Mesenchymal stem cell (in vitro differentiated cells and primary cell): ENCODE measurements at regions not wholly inside any gene's neighbourhood (a gene's known extent, or its start where the extent isn't known, plus 50 kb on each side); places are given as distances from the start of the nearest gene placed in this dataset.

Experiments used
- DNase-seq: peaks from one replicate; pipeline ENCODE4 v3.0.0-alpha.2; 2013
- H2AFZ ChIP-seq: one replicate; pipeline ENCODE4 v1.6.1; 2013; ENCODE audit warnings: low read depth, mild to moderate bottlenecking, control low read depth, inconsistent platforms, low read length, moderate library complexity
- H2AK5ac ChIP-seq: 2 replicates; pipeline ENCODE4 v1.6.1; 2013; ENCODE audit warnings: low read length, moderate library complexity, mild to moderate bottlenecking, inconsistent platforms; ENCODE audit not compliant: severe bottlenecking
- H2BK120ac ChIP-seq: one replicate; pipeline ENCODE4 v1.6.1; 2013; ENCODE audit warnings: low read depth, mild to moderate bottlenecking, inconsistent platforms, low read length, moderate library complexity
- H2BK12ac ChIP-seq, 2 experiments: one replicate each; pipeline ENCODE4 v1.6.1; 2013; ENCODE audit warnings: inconsistent platforms in 2 of 2, low read length in 2 of 2, mild to moderate bottlenecking in 2 of 2, moderate library complexity in 2 of 2, control low read depth in 1 of 2
- H2BK15ac ChIP-seq: one replicate; pipeline ENCODE4 v1.6.1; 2013; ENCODE audit warnings: mild to moderate bottlenecking, low read depth, inconsistent platforms; ENCODE audit not compliant: poor library complexity, severe bottlenecking
- H2BK5ac ChIP-seq: 2 replicates; pipeline ENCODE4 v1.6.1; 2013; ENCODE audit warnings: low read depth, mild to moderate bottlenecking, low read length, control low read depth, inconsistent platforms; ENCODE audit not compliant: poor library complexity, severe bottlenecking
- H3K14ac ChIP-seq, 2 experiments: one replicate each; pipeline ENCODE4 v1.6.1; 2013; ENCODE audit warnings: inconsistent platforms in 2 of 2, low read length in 2 of 2, control low read depth in 1 of 2, mild to moderate bottlenecking in 1 of 2, moderate library complexity in 1 of 2
- H3K18ac ChIP-seq, 2 experiments: one replicate each; pipeline ENCODE4 v1.6.1; 2013; ENCODE audit warnings: inconsistent platforms in 2 of 2, low read length in 2 of 2, control low read depth in 1 of 2, low read depth in 1 of 2, mild to moderate bottlenecking in 1 of 2
- H3K23ac ChIP-seq, 2 experiments: one replicate each; pipeline ENCODE4 v1.6.1; 2013; ENCODE audit warnings: inconsistent platforms in 2 of 2, low read length in 2 of 2, mild to moderate bottlenecking in 2 of 2, moderate library complexity in 2 of 2, control low read depth in 1 of 2
- H3K27ac ChIP-seq: 2 replicates; pipeline ENCODE4 v1.5.1; 2013; ENCODE audit warnings: mild to moderate bottlenecking, moderate library complexity, low read length, control low read depth, inconsistent platforms; ENCODE audit not compliant: poor library complexity, severe bottlenecking
- H3K27me3 ChIP-seq, 2 experiments: 2 replicates each; pipeline versions ENCODE4 v1.6.1 to v1.7.0; 2013; ENCODE audit warnings: low read length in 2 of 2, mild to moderate bottlenecking in 2 of 2, moderate library complexity in 2 of 2, control low read depth in 1 of 2, inconsistent platforms in 1 of 2; ENCODE audit not compliant: control insufficient read depth in 1 of 2, insufficient read depth in 1 of 2
- H3K36me3 ChIP-seq, 2 experiments: 2 replicates each; pipeline versions ENCODE4 v1.6.1 to v1.7.0; 2013; ENCODE audit warnings: low read length in 2 of 2, control low read depth in 1 of 2, inconsistent platforms in 1 of 2, low read depth in 1 of 2, mild to moderate bottlenecking in 1 of 2; ENCODE audit not compliant: insufficient read depth in 2 of 2, control insufficient read depth in 1 of 2
- H3K4ac ChIP-seq, 2 experiments: one replicate each; pipeline ENCODE4 v1.6.1; 2013; ENCODE audit warnings: inconsistent platforms in 2 of 2, low read length in 2 of 2, mild to moderate bottlenecking in 2 of 2, moderate library complexity in 2 of 2, control low read depth in 1 of 2, low read depth in 1 of 2
- H3K4me1 ChIP-seq: 2 replicates; pipeline ENCODE4 v1.6.1; 2013; ENCODE audit warnings: low read depth, low read length, control low read depth; ENCODE audit not compliant: control insufficient read depth, insufficient read depth
- H3K4me2 ChIP-seq: 2 replicates; pipeline ENCODE4 v1.6.1; 2013; ENCODE audit warnings: low read length, mild to moderate bottlenecking, inconsistent platforms; ENCODE audit not compliant: poor library complexity, severe bottlenecking
- H3K4me3 ChIP-seq, 2 experiments: 2 replicates each; pipeline versions ENCODE4 v1.5.1 to v1.7.0; 2013; ENCODE audit warnings: low read length in 2 of 2, mild to moderate bottlenecking in 2 of 2, control low read depth in 1 of 2, low read depth in 1 of 2; ENCODE audit not compliant: insufficient read depth in 1 of 2
- H3K79me1 ChIP-seq: replicated peaks from 2 replicates; pipeline ENCODE4 v1.6.1; 2013; ENCODE audit warnings: mild to moderate bottlenecking, control low read depth, low read length, inconsistent platforms; ENCODE audit not compliant: poor library complexity, severe bottlenecking
- H3K9ac ChIP-seq: 2 replicates; pipeline ENCODE4 v1.7.0; 2013; ENCODE audit warnings: mild to moderate bottlenecking, low read length, moderate library complexity
- H3K9me3 ChIP-seq: 2 replicates; pipeline ENCODE4 v1.7.0; 2013; ENCODE audit warnings: mild to moderate bottlenecking, low read length; ENCODE audit not compliant: control insufficient read depth
- H4K8ac ChIP-seq: one replicate; pipeline ENCODE4 v1.6.1; 2013; ENCODE audit warnings: inconsistent platforms, mild to moderate bottlenecking, low read length, moderate library complexity
- H4K91ac ChIP-seq: one replicate; pipeline ENCODE4 v1.6.1; 2013; ENCODE audit warnings: mild to moderate bottlenecking, low read length, inconsistent platforms
- WGBS: methylation state at CpG from one replicate; pipeline ENCODE4 v1.1.7; 2013; ENCODE audit warnings: mixed read lengths; 5-methylcytosine and 5-hydroxymethylcytosine counted together

DNA sequence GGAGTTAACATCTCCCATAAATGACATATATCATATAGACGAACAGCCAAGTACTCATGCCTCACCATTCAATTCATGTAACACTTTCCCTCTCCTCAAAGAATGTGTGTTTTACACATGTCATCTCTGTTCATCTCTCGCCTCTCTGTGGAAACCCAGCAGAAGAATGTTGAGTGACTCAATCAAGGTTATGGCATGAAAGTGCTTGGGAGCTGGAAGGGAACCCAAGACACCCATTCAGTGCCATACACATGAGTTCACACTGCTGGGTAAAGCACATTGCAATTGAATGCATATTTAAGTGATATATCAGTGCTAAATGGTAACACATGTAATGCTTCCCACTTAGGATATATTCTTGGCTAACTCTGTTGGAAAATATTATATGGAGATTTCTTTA is 322.9 kb downstream of the PTEN start:
- no peak overlapping the region for H2BK15ac ChIP-seq
- H3K4me1 ChIP-seq = no peaks in the 10 kb centered on the region
- no peak overlapping the region for H2BK12ac ChIP-seq
- H2AK5ac ChIP-seq = no peak overlapping the region
- peak; percentile 27 for DNase-seq
- H3K4ac ChIP-seq = no peak overlapping the region
- H3K27ac ChIP-seq = no peak overlapping the region
- H3K14ac ChIP-seq = no peak overlapping the region
- H3K23ac ChIP-seq = no peak overlapping the region
- no peak overlapping the region for H3K4me2 ChIP-seq
- H3K9me3 ChIP-seq = no peaks in the 10 kb centered on the region
- H4K8ac ChIP-seq = no peak overlapping the region
- H2BK5ac ChIP-seq = no peak overlapping the region
- no peak overlapping the region for H2BK120ac ChIP-seq
- peak overlapping the region; percentile 29 for H3K9ac ChIP-seq
- no peaks in the 10 kb centered on the region for H3K27me3 ChIP-seq
- H3K79me1 ChIP-seq = no peaks in the 10 kb centered on the region
- no peaks in the 10 kb centered on the region for H3K36me3 ChIP-seq
- no peak overlapping the region for H3K4me3 ChIP-seq
- H3K18ac ChIP-seq = no peak overlapping the region
- 94% methylated on average over 2 of the region's 2 CpGs for WGBS
- no peak overlapping the region for H4K91ac ChIP-seq
- no peak overlapping the region for H2AFZ ChIP-seq

DNA sequence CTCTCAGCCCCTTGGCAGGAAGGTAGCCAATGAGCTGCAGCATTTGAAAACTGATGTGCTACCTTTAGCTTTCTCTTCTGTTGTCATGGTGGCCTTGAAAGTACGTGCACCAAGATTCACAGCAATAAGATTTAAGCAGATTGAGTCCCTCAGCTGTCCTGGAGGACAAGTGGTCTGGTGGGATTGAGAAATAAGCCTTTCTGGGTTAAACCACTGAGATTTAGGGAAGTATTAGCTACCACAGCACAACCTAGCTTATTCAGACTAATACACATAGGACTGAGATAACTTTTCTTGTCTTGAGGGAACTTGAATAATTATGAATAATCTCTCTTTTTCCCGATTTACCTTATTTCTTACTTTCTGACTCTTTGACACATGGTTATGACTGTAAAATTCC is 324.0 kb downstream of the PTEN start:
- Histone ChIP-seq H2BK15ac (no peak overlapping the region), H2BK120ac (no peak overlapping the region), H3K14ac (no peak overlapping the region), H3K4me1 (no peaks in the 10 kb centered on the region), H3K9me3 (no peaks in the 10 kb centered on the region), H3K9ac (no peak overlapping the region), H3K36me3 (no peaks in the 10 kb centered on the region), H3K18ac (no peak overlapping the region), H4K91ac (no peak overlapping the region), H2AK5ac (no peak overlapping the region), H3K79me1 (no peaks in the 10 kb centered on the region), H3K4ac (no peak overlapping the region), H3K27ac (no peak overlapping the region), H4K8ac (no peak overlapping the region), H3K27me3 (no peaks in the 10 kb centered on the region), H3K23ac (no peak overlapping the region), H2BK5ac (no peak overlapping the region), H3K4me3 (no peak overlapping the region), H3K4me2 (no peak overlapping the region), H2BK12ac (no peak overlapping the region), H2AFZ (no peak overlapping the region)
- DNase-seq = no peak
- WGBS = 100% methylated on average over 1 of the region's 2 CpGs

DNA sequence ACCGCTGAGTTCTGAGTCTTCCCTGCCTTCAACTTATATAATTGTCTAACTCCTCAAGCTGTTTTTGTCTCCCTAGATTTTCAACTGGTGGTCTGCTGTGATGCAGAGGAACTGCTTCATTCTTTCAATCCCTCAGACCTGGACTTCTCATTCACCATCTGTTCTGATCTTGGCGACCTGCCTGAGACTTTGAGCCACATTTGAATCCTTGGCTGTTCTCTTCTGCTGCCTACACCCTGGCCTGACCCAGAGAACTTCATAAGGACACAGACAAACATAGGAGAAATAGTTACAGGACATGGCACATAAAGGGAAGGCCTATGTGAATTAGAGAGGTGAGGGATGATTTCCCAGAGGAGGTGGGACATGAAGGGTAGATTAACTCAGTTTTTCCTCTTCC is 326.7 kb downstream of the PTEN start:
- no peak overlapping the region for H3K4me3 ChIP-seq
- no peak overlapping the region for H3K4ac ChIP-seq
- H3K27ac ChIP-seq = no peak overlapping the region
- H3K79me1 ChIP-seq = no peaks in the 10 kb centered on the region
- no peak overlapping the region for H2AFZ ChIP-seq
- no peak overlapping the region for H2BK120ac ChIP-seq
- no peak overlapping the region for H2BK15ac ChIP-seq
- no peak overlapping the region for H3K18ac ChIP-seq
- no peak overlapping the region for H2BK12ac ChIP-seq
- H4K91ac ChIP-seq = no peak overlapping the region
- no peak overlapping the region for H3K14ac ChIP-seq
- no peaks in the 10 kb centered on the region for H3K27me3 ChIP-seq
- H3K36me3 ChIP-seq = no peaks in the 10 kb centered on the region
- no peak overlapping the region for H2BK5ac ChIP-seq
- no peaks in the 10 kb centered on the region for H3K4me1 ChIP-seq
- H2AK5ac ChIP-seq = no peak overlapping the region
- H3K23ac ChIP-seq = no peak overlapping the region
- H3K9ac ChIP-seq = no peak overlapping the region
- no peaks in the 10 kb centered on the region for H3K9me3 ChIP-seq
- no peak overlapping the region for H4K8ac ChIP-seq
- WGBS = 100% methylated on average over 2 of the region's 2 CpGs
- H3K4me2 ChIP-seq = no peak overlapping the region
- no peak for DNase-seq

- H2BK120ac ChIP-seq = no peak overlapping the region
- no peak overlapping the region for H3K27ac ChIP-seq
- no peak overlapping the region for H2BK15ac ChIP-seq
- H2AK5ac ChIP-seq = no peak overlapping the region
- H3K36me3 ChIP-seq = no peaks in the 10 kb centered on the region
- no peaks in the 10 kb centered on the region for H3K27me3 ChIP-seq
- H4K8ac ChIP-seq = no peak overlapping the region
- WGBS = 75% methylated on average over 4 of the region's 5 CpGs
- no peak overlapping the region for H3K14ac ChIP-seq
- H3K23ac ChIP-seq = no peak overlapping the region
- no peak overlapping the region for H2AFZ ChIP-seq
- no peak overlapping the region for H4K91ac ChIP-seq
- H3K4me2 ChIP-seq = no peak overlapping the region
- H3K79me1 ChIP-seq = no peaks in the 10 kb centered on the region
- H2BK5ac ChIP-seq = no peak overlapping the region
- H3K4me1 ChIP-seq = no peaks in the 10 kb centered on the region
- no peak overlapping the region for H3K9ac ChIP-seq
- H3K4me3 ChIP-seq = no peak overlapping the region
- H3K18ac ChIP-seq = no peak overlapping the region
- H3K4ac ChIP-seq = no peak overlapping the region
- no peak for DNase-seq
- H2BK12ac ChIP-seq = no peak overlapping the region
- no peaks in the 10 kb centered on the region for H3K9me3 ChIP-seq
Observed at GRCh38 chr10:88190540-88191235, 327.3 kb downstream of the PTEN start.
